ENCODE measurements at regions not wholly inside any gene's neighbourhood (a gene's known extent, or its start where the extent isn't known, plus 50 kb on each side); places are given as distances from the start of the nearest gene placed in this dataset.

GRCh38 chr3:181885868-181886630 is 174.3 kb downstream of the SOX2 start:
- TF ChIP-seq CTCF (IDR thresholded peaks at IDR 0.05; ENCODE audit: extremely low read depth in 1 of 2, insufficient read depth in 1 of 2, low read depth in 1 of 2, low read length in 2 of 2) (no peak), EZH2 (IDR thresholded peaks at IDR 0.05; ENCODE audit: borderline replicate concordance, low read depth, low read length, severe bottlenecking) (no peak), MYC (IDR thresholded peaks at IDR 0.05; ENCODE audit: low read depth, low read length) (no peak), FOS (IDR thresholded peaks at IDR 0.05; ENCODE audit: borderline replicate concordance, insufficient read depth, low read length) (no peak), POLR2AphosphoS5 (IDR thresholded peaks at IDR 0.05; ENCODE audit: insufficient read depth, low read depth, low read length) (no peak), JUN (IDR thresholded peaks at IDR 0.05; ENCODE audit: borderline replicate concordance, insufficient read depth, insufficient read length, low read depth) (no peak), POLR2A (IDR thresholded peaks at IDR 0.05; ENCODE audit: low read depth, low read length) (no peak)
- TF ChIP-seq, protein P1, sequence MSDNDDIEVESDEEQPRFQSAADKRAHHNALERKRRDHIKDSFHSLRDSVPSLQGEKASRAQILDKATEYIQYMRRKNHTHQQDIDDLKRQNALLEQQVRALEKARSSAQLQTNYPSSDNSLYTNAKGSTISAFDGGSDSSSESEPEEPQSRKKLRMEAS (IDR thresholded peaks at IDR 0.05; ENCODE audit: insufficient read depth, insufficient read length): no peak
